ENCODE measurements at regions not wholly inside any gene's neighbourhood (a gene's known extent, or its start where the extent isn't known, plus 50 kb on each side); places are given as distances from the start of the nearest gene placed in this dataset.

DNA sequence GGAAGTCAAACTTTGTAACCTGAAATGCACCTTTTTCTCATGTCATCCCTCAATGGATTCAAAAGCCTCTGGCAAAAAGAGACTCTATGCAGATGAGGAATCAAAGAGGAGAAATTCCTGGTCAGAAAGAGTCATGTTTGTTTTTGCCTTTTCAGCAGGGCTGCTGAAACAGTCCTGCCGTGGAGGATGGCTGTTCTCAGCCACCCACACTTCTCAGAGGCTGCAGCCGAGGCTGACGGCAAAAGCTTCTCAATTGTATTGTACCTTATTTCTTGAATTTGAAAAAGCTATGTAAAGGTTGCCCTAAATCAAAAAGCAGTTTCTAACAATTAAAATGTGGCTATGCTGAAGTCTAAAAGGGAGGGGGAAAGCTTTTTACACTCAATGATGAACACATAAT, 385.3 kb downstream of the KCTD12 start:
- no peak for DNase-seq

GRCh38 chr13:76499891-76500290, 386.3 kb downstream of the KCTD12 start:
- no peak for DNase-seq

- DNase-seq, result no peak
These were observed 396.9 kb downstream of the KCTD12 start for GRCh38 chr13:76489274-76489673.

DNA sequence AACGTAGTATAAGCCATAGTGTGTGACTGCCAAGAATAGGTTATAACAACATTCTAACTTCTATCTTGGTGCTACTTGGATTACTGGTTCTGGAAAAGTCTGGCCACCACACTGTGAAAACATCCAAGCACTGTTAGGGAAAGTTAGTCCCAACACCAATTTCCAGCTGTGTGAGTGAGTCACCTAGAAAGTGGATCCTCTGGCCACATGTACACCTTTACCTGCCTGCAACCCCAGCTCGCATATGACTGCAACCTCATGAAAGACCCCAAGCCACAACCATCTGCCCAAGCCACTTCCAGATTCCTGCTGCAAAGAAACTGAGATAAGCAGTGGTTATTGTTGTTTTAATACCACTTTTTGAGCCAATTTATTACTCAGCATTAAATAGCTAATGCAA, 404.5 kb downstream of the KCTD12 start:
- no peak for DNase-seq

DNA sequence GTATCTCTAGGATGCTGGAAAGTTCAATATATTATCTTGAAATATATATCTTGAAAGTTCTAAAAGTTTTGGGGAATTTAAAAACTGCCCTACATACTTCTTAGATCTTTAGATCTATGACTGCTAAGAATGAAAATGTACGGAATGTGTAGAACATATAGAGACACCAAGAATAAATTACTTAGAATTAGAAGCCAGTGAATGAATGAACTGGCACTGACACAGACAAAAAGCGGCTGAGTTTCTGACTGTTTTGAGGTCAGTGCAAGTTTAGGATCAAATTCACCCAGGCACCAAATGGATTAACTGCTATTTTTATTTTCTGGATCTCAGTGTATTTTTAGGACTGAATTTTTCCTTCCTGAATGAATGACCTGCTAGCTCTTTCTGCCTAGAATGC, 411.2 kb downstream of the KCTD12 start:
- DNase-seq, result no peak

DNA sequence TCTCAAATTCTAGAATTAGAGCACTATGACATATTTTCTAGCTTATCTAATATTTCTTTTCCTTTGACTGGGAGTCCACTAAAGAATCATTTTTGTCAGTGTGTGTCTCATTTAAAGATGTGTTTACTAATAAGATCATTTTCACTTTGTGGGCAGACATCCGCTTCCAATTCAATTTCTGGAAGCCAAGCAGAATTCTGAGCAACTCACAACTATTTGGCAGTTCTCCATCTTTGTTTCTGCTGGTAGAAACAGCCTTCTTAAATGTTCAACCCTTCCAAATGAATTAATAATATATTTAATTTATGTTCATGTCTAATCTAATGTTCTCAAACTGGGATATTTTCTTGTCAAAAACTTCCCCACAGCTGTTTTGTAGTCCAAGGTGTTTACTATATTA, 411.8 kb downstream of the KCTD12 start:
- DNase-seq, result no peak

DNA sequence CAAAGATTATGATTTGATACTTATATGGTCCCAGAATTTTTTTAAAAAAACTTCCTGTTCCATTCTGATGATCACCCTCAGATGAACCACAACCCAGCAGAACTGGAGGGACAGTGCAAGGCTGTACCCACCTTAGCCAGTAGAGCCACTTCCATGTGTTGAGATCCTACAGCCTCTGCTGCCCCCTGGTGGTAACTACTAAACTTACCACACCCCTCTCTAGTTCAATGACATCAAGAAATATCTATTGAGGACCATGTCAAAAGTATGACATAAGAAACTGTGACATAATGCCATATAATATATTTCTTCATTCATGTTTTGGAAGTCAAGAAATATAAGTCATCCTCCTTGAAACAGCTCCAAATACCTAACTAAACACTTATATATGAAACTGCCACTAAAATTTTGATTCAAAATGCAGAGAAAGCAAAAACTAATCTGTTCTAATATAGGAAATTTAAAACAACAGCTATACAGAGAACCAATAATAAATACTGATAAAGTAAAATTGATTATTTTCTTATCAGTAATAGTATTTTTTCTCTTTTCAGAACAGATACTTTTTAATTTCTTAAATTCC, 412.6 kb downstream of the KCTD12 start:
- peak; percentile 17 for DNase-seq

DNA sequence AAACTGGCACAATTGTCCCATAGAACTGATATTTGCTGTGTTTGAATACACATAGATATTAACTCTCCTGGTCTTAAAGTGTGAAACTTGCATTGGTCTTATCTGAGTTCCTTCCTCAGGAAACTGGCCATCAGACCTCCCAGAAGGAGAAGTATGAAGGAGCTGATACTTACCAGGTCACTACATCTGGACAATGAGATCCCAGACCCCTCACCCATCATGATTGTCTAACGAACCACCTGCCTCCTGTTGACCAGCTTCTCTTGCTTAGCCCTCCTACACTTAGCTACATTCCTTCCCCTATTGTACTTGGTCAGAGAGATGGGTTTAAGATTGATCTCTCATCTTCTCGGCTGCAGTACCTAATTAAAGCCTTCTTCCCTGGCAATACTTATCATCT, 413.3 kb downstream of the KCTD12 start:
- no peak for DNase-seq

DNA sequence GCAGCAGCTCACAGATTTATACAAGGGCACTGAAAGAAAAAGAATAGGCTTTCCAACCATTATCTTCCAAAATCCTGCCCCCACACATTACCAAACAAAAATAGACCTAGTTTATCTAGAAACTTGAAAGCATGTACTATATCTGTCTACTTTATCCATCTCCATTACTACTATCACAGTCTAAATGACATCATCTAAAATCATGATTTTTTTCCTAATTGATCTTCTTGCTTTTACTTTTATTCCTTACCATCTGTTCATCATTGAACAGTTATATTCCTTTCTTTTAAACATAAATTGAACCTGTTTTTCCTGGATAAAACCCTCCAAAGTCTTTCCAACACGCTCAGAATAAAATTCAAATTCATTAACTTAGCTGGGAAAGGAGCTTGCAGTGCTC, 414.7 kb downstream of the KCTD12 start:
- no peak for DNase-seq

DNA sequence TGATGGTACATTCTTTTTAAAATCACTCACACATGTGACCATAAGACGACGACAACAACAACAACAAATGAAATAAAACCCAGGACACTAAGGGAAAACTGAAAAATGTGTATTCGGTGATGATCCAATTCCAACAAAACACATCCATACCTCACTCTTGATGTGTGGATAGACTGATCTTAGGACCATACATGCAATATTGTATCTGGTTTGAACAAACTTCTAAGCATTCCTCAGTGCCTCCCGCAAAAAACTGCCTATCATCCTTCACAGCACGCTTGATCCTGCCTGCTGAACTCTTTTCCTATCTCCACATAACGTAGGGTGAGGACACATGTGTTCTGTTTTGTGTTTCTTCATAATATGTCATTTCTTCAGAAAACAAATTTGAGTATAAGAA, 415.2 kb downstream of the KCTD12 start:
- no peak for DNase-seq

DNA sequence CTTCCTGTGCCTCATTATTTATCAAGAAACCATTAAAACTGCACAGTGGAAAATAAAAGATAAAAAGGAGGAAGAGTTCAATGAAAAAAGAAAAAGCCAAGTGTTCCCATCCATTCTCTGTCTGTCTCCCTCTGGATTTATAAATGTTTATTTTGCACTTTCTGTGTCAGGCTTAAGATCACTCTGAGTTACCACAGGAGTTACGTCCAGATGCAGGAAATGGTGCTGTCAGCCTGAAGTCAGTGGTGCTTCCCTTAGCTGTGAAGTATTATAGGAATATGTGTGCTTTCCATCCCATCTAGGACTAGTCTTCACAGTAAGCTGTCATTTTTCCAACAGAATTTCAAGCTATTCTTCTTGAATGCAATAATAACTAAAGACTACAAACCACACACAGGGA, 420.2 kb downstream of the KCTD12 start:
- no peak for DNase-seq

DNA sequence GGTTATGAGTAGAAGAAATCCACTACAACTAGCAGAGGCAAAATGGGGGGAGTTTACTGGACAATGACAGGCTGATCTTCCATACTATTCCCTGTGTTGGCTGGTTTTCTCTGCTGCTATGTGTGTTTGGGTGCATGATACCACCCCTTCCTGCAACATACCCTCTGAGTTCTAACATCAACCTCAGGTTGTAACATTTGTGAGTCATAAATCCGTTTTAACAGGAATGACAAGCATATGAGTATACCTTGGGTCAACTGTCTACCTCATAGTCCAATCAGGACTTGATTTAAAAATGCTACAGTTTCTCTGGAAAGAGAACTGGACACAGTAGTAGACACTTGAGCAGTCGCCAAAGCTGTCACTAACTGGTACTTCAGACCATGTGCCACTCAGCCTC, 422.9 kb downstream of the KCTD12 start:
- DNase-seq, result no peak

- no peak for DNase-seq
These were observed 424.2 kb downstream of the KCTD12 start for GRCh38 chr13:76461999-76462398.

DNA sequence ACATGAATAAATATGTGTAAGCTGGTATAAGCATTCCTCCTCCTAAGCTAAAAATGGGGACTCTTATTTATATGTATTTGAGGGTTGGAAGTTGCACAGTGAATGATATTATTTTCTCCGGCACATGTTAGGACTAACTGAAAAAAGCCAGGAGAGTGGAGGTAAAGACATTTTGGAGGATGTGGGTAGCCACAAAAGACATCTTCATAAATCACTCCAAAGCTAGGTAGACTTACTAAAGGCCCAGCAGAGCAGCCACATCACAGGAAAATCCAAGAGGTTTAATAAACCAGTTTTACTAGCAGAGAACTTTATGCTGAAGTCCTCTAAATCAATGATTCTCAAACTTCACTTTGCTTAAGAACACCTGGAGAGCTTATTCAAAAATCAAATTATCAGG, 424.7 kb downstream of the KCTD12 start:
- no peak for DNase-seq

DNA sequence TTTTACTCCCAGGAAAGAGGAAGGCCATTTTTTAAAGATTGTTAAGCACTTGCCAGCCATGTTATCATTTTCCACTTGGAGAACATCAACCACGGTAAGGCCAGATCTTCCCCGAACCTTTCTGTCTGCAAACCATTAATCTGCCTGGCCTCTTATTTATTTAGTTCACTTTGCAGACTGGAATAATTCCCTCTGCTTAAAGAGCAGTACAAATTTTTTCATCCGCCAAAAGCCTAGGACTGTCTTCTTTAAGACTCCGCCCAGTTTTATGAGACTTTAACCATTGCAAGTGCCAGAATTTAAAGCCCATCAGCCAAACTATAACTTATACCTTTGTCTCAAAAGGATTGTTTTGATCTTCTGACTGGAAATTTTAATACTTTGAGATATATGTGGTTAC, 426.3 kb downstream of the KCTD12 start:
- no peak for DNase-seq

DNA sequence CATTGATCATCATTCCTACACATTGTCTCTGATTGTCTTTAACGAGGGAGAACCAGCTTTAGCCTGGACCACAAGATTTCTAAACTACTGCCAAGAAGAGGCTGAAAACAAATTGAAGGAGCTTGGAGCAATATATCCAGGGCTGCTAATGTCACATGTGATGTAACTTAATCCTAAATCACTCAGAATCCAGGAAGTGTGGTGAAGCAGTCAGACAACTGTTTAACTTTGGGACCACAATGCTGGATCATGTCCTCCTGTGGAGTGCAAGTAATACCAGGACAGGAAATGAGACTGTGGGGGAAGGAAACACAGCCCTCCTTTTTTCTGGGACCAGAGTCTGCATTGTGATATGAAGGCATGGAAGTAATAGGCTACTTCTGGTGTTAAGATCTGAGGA, 430.2 kb downstream of the KCTD12 start:
- no peak for DNase-seq

GRCh38 chr13:76454991-76455390, 431.2 kb downstream of the KCTD12 start:
- DNase-seq, result no peak

DNA sequence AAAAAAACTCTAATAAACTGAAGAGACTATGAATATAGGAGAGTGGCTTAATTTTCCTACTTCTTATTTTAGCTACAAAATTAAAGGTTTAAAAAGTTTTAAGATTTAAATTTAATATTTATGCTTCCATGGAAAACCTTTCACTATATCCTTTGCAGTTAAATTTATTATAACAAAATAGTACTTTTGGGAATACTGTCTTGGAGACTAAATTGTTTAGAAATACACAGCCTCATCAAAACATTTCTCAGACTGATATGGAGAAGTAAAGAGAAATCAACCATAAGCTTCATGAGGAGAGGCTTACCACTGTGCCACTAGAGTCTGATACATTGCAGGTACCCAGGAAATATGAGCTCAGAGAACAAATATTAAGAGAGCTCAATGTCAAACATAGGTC, 436.5 kb downstream of the KCTD12 start:
- no peak for DNase-seq

- no peak for DNase-seq
These were observed 440.0 kb downstream of the KCTD12 start for GRCh38 chr13:76446191-76446590.

- no peak for DNase-seq
These were observed 445.6 kb downstream of the KCTD12 start for GRCh38 chr13:76440568-76440967.

GRCh38 chr13:76439546-76439945, 446.7 kb downstream of the KCTD12 start:
- DNase-seq, result no peak

GRCh38 chr13:76438050-76438449, 448.2 kb downstream of the KCTD12 start:
- no peak for DNase-seq

GRCh38 chr13:76425935-76426334, 460.3 kb downstream of the KCTD12 start:
- DNase-seq, result no peak

GRCh38 chr13:76421011-76421410, 465.2 kb downstream of the KCTD12 start:
- no peak for DNase-seq

GRCh38 chr13:76418404-76418803, 467.8 kb downstream of the KCTD12 start:
- no peak for DNase-seq

DNA sequence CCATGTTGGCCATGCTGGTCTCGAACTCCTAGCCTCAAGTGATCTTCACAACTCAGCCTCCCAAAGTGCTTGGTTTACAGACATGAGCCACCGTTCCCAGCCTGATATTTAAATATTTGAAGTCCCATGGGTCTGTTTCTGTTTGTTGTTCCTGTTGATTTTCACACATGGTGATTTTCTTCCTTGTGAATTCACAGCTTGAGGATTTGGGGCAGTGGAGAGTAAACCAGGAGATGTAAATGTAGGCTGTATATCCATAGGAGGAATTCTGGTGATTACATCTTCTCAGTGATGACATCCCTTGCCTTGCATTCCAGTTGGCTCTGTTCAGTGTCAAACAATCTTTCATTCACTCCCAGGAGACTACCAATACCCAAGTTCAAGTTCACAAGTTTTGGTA, 471.9 kb downstream of the KCTD12 start:
- no peak for DNase-seq
